Gastrocnemius medialis (tissue), 4 donors: ENCODE measurements at regions not wholly inside any gene's neighbourhood (a gene's known extent, or its start where the extent isn't known, plus 50 kb on each side); places are given as distances from the start of the nearest gene placed in this dataset.

Experiments
- ATAC-seq, 2 donors: fragments of 150-250 bp; one replicate each; pipeline ENCODE4 v1.9.1; 2016
- DNase-seq, 2 donors: peaks; one replicate each; pipeline ENCODE4 v3.0.0-alpha.2; 2019
- H3K27ac ChIP-seq, 4 donors: fragments of 200-600 bp; sonication (generic); 1 replicate in 1 of 4; 2 replicates in 3 of 4; pipeline ENCODE4 v1.5.1; 2016 to 2018; ENCODE audit warnings: mild to moderate bottlenecking in 2 of 4, moderate library complexity in 1 of 4
- H3K27me3 ChIP-seq, 3 donors: fragments of 200-600 bp; sonication (generic) in 2 of 3; 1 replicate in 1 of 3; 2 replicates in 2 of 3; pipeline versions ENCODE4 v1.5.1 to v1.6.0; 2016 to 2019; ENCODE audit warnings: mild to moderate bottlenecking in 1 of 3, moderate library complexity in 1 of 3
- H3K36me3 ChIP-seq, 2 donors: fragments of 200-600 bp; sonication (generic) in 1 of 2; one replicate each; pipeline ENCODE4 v1.5.1; 2017 to 2018
- H3K4me1 ChIP-seq, 2 donors: fragments of 200-600 bp; sonication (generic) in 1 of 2; one replicate each; pipeline ENCODE4 v1.5.1; 2016 to 2017; ENCODE audit warnings: mild to moderate bottlenecking in 2 of 2
- H3K4me3 ChIP-seq, 4 donors: fragments of 200-600 bp; sonication (generic) in 3 of 4; 1 replicate in 1 of 4; 2 replicates in 3 of 4; pipeline ENCODE4 v1.5.1; 2016 to 2019; ENCODE audit warnings: mild to moderate bottlenecking in 2 of 4
- H3K9me3 ChIP-seq, 3 donors: fragments of 200-600 bp; sonication (generic) in 2 of 3; 1 replicate in 1 of 3; 2 replicates in 2 of 3; pipeline ENCODE4 v1.5.1; 2016 to 2019
- CTCF ChIP-seq, 5 experiments: fragments of 450-650 bp in 3 of 5; fragments of 200-600 bp in 2 of 5; sonication (generic) in 2 of 5; IDR thresholded peaks in 4 of 5; conservative IDR thresholded peaks in 1 of 5; 1 replicate in 4 of 5; 2 replicates in 1 of 5; pipeline ENCODE4 v1.5.1; 2016 to 2019; ENCODE audit warnings: antibody characterized with exemption in 5 of 5, mild to moderate bottlenecking in 3 of 5, moderate library complexity in 3 of 5
- POLR2A ChIP-seq, 2 donors: fragments of 450-650 bp; IDR thresholded peaks; one replicate each; pipeline ENCODE4 v1.6.1; 2017; ENCODE audit warnings: antibody characterized with exemption in 2 of 2, mild to moderate bottlenecking in 2 of 2, moderate library complexity in 2 of 2
- in situ Hi-C, 4 donors: fragments of 200-750 bp; cut with MboI; loops; one replicate each; pipeline versions ENCODE4 v1.15.0 to v1.8.0; 2017; ENCODE audit warnings: low sequenced_read_pairs in 4 of 4
- intact Hi-C: fragments of 100-400 bp; cut with DNase I; formaldehyde crosslinking; loops from one replicate; pipeline ENCODE4 v1.15.1; 2023; ENCODE audit warnings: low total_unique reads

- no peak for ATAC-seq
- intact Hi-C loops (no loop called here), in situ Hi-C loops (no loop called here)
Measured at GRCh38 chr5:175261526-175261925, 182.5 kb downstream of the DRD1 start.

GRCh38 chr5:175261037-175261436 is 182.9 kb downstream of the DRD1 start:
- H3K27ac ChIP-seq: no peak overlapping the region
- no peak for ATAC-seq
- H3K9me3 ChIP-seq: no peaks in the 10 kb centered on the region
- H3K36me3 ChIP-seq: no peaks in the 10 kb centered on the region
- no peaks in the 10 kb centered on the region for H3K4me1 ChIP-seq
- no peak for DNase-seq
- H3K4me3 ChIP-seq: no peak overlapping the region
- in situ Hi-C loops: no loop called here
- no peak for TF ChIP-seq POLR2A (IDR thresholded peaks at IDR 0.05)
- TF ChIP-seq CTCF (IDR thresholded peaks at IDR 0.05 in 4 of 5, conservative IDR thresholded peaks at IDR 0.05 in 1 of 5): no peak
- intact Hi-C loops: no loop called here
- H3K27me3 ChIP-seq: no peaks in the 10 kb centered on the region

More at GRCh38 chr5:175261526-175261925, 182.5 kb downstream of the DRD1 start:
- Histone ChIP-seq H3K36me3 (no peaks in the 10 kb centered on the region), H3K4me3 (no peak overlapping the region), H3K27me3 (no peaks in the 10 kb centered on the region), H3K9me3 (no peaks in the 10 kb centered on the region), H3K27ac (no peak overlapping the region), H3K4me1 (no peaks in the 10 kb centered on the region)
- no peak for DNase-seq
- TF ChIP-seq CTCF (IDR thresholded peaks at IDR 0.05 in 4 of 5, conservative IDR thresholded peaks at IDR 0.05 in 1 of 5): no peak
- TF ChIP-seq POLR2A (IDR thresholded peaks at IDR 0.05): no peak

- Histone ChIP-seq H3K27ac (no peak overlapping the region), H3K36me3 (no peaks in the 10 kb centered on the region), H3K27me3 (no peaks in the 10 kb centered on the region), H3K9me3 (no peaks in the 10 kb centered on the region), H3K4me1 (no peaks in the 10 kb centered on the region), H3K4me3 (no peak overlapping the region)
- intact Hi-C loops (no loop called here), in situ Hi-C loops (no loop called here)
- no peak for TF ChIP-seq POLR2A (IDR thresholded peaks at IDR 0.05)
- no peak for TF ChIP-seq CTCF (IDR thresholded peaks at IDR 0.05 in 4 of 5, conservative IDR thresholded peaks at IDR 0.05 in 1 of 5)
- DNase-seq (no peak), ATAC-seq (no peak)
Measured at GRCh38 chr5:175257847-175258194, 186.2 kb downstream of the DRD1 start.

- no peak overlapping the region for H3K27ac ChIP-seq
- TF ChIP-seq CTCF (IDR thresholded peaks at IDR 0.05 in 4 of 5, conservative IDR thresholded peaks at IDR 0.05 in 1 of 5): no peak
- no peak for TF ChIP-seq POLR2A (IDR thresholded peaks at IDR 0.05)
- intact Hi-C loops: no loop called here
- no peak overlapping the region for H3K4me3 ChIP-seq
- H3K36me3 ChIP-seq: no peaks in the 10 kb centered on the region
- no peaks in the 10 kb centered on the region for H3K9me3 ChIP-seq
- in situ Hi-C loops: no loop called here
- DNase-seq (no peak), ATAC-seq (no peak)
- H3K27me3 ChIP-seq: no peaks in the 10 kb centered on the region
- H3K4me1 ChIP-seq: no peaks in the 10 kb centered on the region
Measured at GRCh38 chr5:175257128-175257846, 186.7 kb downstream of the DRD1 start.

GRCh38 chr5:175254155-175254554 is 189.8 kb downstream of the DRD1 start:
- ATAC-seq (no peak), DNase-seq (no peak)
- intact Hi-C loops (no loop called here), in situ Hi-C loops (no loop called here)
- no peaks in the 10 kb centered on the region for H3K9me3 ChIP-seq
- H3K27me3 ChIP-seq: no peaks in the 10 kb centered on the region
- H3K27ac ChIP-seq: no peak overlapping the region
- no peak overlapping the region for H3K4me3 ChIP-seq
- H3K4me1 ChIP-seq: no peaks in the 10 kb centered on the region
- H3K36me3 ChIP-seq: no peaks in the 10 kb centered on the region
- no peak for TF ChIP-seq CTCF (IDR thresholded peaks at IDR 0.05 in 4 of 5, conservative IDR thresholded peaks at IDR 0.05 in 1 of 5)
- no peak for TF ChIP-seq POLR2A (IDR thresholded peaks at IDR 0.05)
